Keratinocyte (primary cell): ENCODE measurements at regions not wholly inside any gene's neighbourhood (a gene's known extent, or its start where the extent isn't known, plus 50 kb on each side); places are given as distances from the start of the nearest gene placed in this dataset.

Experiments used
- DNase-seq: peaks from one replicate; pipeline ENCODE4 v3.0.0-alpha.2; 2011; ENCODE audit warnings: low read depth, missing footprints, low spot score
- FAIRE-seq: peaks from 2 replicates; lab custom pipeline; 2011; peaks lifted over from hg19 to GRCh38; lab: Jason Lieb, UNC
- H2AFZ ChIP-seq: 2 replicates; pipeline ENCODE4 v1.6.0; 2012; ENCODE audit warnings: low read length, control low read depth, inconsistent platforms; ENCODE audit not compliant: control insufficient read depth
- H3K27ac ChIP-seq: 2 replicates; pipeline ENCODE4 v1.5.1; 2011; ENCODE audit warnings: low read length; ENCODE audit not compliant: control insufficient read depth, insufficient read depth
- H3K27me3 ChIP-seq: 3 replicates; pipeline ENCODE4 v1.6.0; 2011; ENCODE audit warnings: low read length; ENCODE audit not compliant: control insufficient read depth, insufficient read depth; ENCODE audit errors: extremely low read depth
- H3K36me3 ChIP-seq, 2 experiments: 2 replicates in 1 of 2; 3 replicates in 1 of 2; pipeline ENCODE4 v1.5.1; 2011; ENCODE audit warnings: low read length in 2 of 2, mild to moderate bottlenecking in 1 of 2; ENCODE audit not compliant: control insufficient read depth in 2 of 2, insufficient read depth in 2 of 2; ENCODE audit errors: extremely low read depth in 1 of 2
- H3K4me1 ChIP-seq: 3 replicates; pipeline ENCODE4 v1.5.1; 2011; ENCODE audit warnings: low read length; ENCODE audit not compliant: control insufficient read depth, insufficient read depth; ENCODE audit errors: extremely low read depth
- H3K4me2 ChIP-seq: 3 replicates; pipeline ENCODE4 v1.6.0; 2011; ENCODE audit warnings: low read depth, low read length; ENCODE audit not compliant: control insufficient read depth, insufficient read depth; ENCODE audit errors: extremely low read depth
- H3K4me3 ChIP-seq, 3 experiments: fragments of 200-600 bp in 1 of 3; sonication (generic) in 1 of 3; 2 replicates in 2 of 3; 3 replicates in 1 of 3; pipeline ENCODE4 v1.5.1; 2011 to 2016; ENCODE audit warnings: low read length in 3 of 3, mild to moderate bottlenecking in 3 of 3, control low read depth in 2 of 3, inconsistent platforms in 1 of 3, low read depth in 1 of 3, mixed read lengths in 1 of 3, mixed run types in 1 of 3, moderate library complexity in 1 of 3; ENCODE audit not compliant: control insufficient read depth in 2 of 3, insufficient read depth in 2 of 3; ENCODE audit errors: extremely low read depth in 1 of 3
- H3K79me2 ChIP-seq: 2 replicates; pipeline ENCODE4 v1.6.0; 2012; ENCODE audit warnings: low read length; ENCODE audit not compliant: control insufficient read depth, insufficient read depth
- H3K9ac ChIP-seq: 3 replicates; pipeline ENCODE4 v1.6.0; 2011; ENCODE audit warnings: low read length; ENCODE audit not compliant: control insufficient read depth, insufficient read depth; ENCODE audit errors: extremely low read depth
- H3K9me1 ChIP-seq: 3 replicates; pipeline ENCODE4 v1.6.0; 2011; ENCODE audit warnings: low read length; ENCODE audit not compliant: control insufficient read depth, insufficient read depth; ENCODE audit errors: extremely low read depth
- H3K9me3 ChIP-seq: 2 replicates; pipeline ENCODE4 v1.5.1; 2012; ENCODE audit warnings: low read depth, low read length; ENCODE audit not compliant: control insufficient read depth
- H4K20me1 ChIP-seq: 3 replicates; pipeline ENCODE4 v1.6.0; 2011; ENCODE audit warnings: low read length; ENCODE audit not compliant: control insufficient read depth, insufficient read depth; ENCODE audit errors: extremely low read depth
- CTCF ChIP-seq, 3 experiments: IDR thresholded peaks in 1 of 3; conservative IDR thresholded peaks in 1 of 3; optimal IDR thresholded peaks in 1 of 3; 2 replicates in 2 of 3; 3 replicates in 1 of 3; pipeline versions ENCODE3 to v1.5.1; 2011; ENCODE audit warnings: low read length in 3 of 3, mild to moderate bottlenecking in 3 of 3, moderate library complexity in 2 of 3, control low read depth in 1 of 3, inconsistent platforms in 1 of 3; ENCODE audit not compliant: insufficient read depth in 2 of 3; ENCODE audit errors: extremely low read depth in 1 of 3
- EZH2 ChIP-seq: IDR thresholded peaks from one replicate; pipeline ENCODE4 v1.6.1; 2012; ENCODE audit warnings: inconsistent platforms, mild to moderate bottlenecking, low read length, moderate library complexity
- dilution Hi-C: fragments of 300-500 bp; cut with MboI; formaldehyde crosslinking; loops from one replicate; pipeline ENCODE4 v1.7.0; 2020; ENCODE audit warnings: low sequenced_read_pairs; ENCODE audit not compliant: extremely low pct_ligation_motif_present

DNA sequence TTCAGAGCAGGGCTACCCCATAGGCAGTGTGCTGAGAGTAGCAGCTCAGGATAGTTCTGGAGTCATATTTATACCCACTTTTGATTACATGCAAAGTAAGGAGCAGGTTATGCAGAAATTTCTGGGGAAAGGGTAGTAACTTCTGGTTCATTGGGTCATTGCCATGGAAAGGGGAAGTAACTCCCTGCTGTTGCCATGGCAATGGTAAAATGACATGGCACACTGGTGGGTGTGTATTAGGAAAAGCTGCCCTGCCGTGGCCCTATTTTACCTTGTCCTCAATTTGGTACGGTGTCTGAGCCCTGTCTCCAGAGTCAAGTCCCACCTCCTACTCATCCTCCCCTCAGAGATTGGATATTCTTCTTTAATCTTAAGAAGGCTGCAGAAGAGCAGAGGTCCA, 526.7 kb upstream of the TYRP1 start:
- Histone ChIP-seq H3K27me3 (no peaks in the 10 kb centered on the region), H3K4me2 (no peak overlapping the region), H3K9me1 (no peaks in the 10 kb centered on the region), H3K36me3 (no peaks in the 10 kb centered on the region), H2AFZ (no peak overlapping the region), H3K79me2 (no peaks in the 10 kb centered on the region), H4K20me1 (no peaks in the 10 kb centered on the region), H3K9me3 (no peaks in the 10 kb centered on the region), H3K4me1 (no peaks in the 10 kb centered on the region), H3K9ac (no peak overlapping the region), H3K27ac (no peak overlapping the region), H3K4me3 (no peak overlapping the region)
- DNase-seq: no peak
- FAIRE-seq: no peak
- TF ChIP-seq CTCF (optimal IDR thresholded peaks at IDR 0.05 in 1 of 3, IDR thresholded peaks at IDR 0.05 in 1 of 3, conservative IDR thresholded peaks at IDR 0.05 in 1 of 3; ENCODE audit: extremely low read depth in 1 of 3, insufficient read depth in 2 of 3, low read length in 3 of 3) (no peak), EZH2 (no peak)
- dilution Hi-C loops: no loop called here

GRCh38 chr9:12170456-12170855, 522.7 kb upstream of the TYRP1 start:
- TF ChIP-seq EZH2 (no peak), CTCF (optimal IDR thresholded peaks at IDR 0.05 in 1 of 3, IDR thresholded peaks at IDR 0.05 in 1 of 3, conservative IDR thresholded peaks at IDR 0.05 in 1 of 3; ENCODE audit: extremely low read depth in 1 of 3, insufficient read depth in 2 of 3, low read length in 3 of 3) (no peak)
- H3K27me3 ChIP-seq: no peaks in the 10 kb centered on the region
- no peaks in the 10 kb centered on the region for H3K36me3 ChIP-seq
- no peaks in the 10 kb centered on the region for H4K20me1 ChIP-seq
- no peak for FAIRE-seq
- H3K9ac ChIP-seq: no peak overlapping the region
- H3K9me1 ChIP-seq: no peaks in the 10 kb centered on the region
- H3K9me3 ChIP-seq: no peaks in the 10 kb centered on the region
- H2AFZ ChIP-seq: no peak overlapping the region
- no peak overlapping the region for H3K4me3 ChIP-seq
- dilution Hi-C loops: no loop called here
- no peak for DNase-seq
- no peaks in the 10 kb centered on the region for H3K79me2 ChIP-seq
- H3K27ac ChIP-seq: no peak overlapping the region
- H3K4me2 ChIP-seq: no peak overlapping the region
- no peaks in the 10 kb centered on the region for H3K4me1 ChIP-seq
